Panc1 (cell line): ENCODE measurements at regions not wholly inside any gene's neighbourhood (a gene's known extent, or its start where the extent isn't known, plus 50 kb on each side); places are given as distances from the start of the nearest gene placed in this dataset.

Experiments
- ATAC-seq: fragments of 200-7000 bp; cut with Tn5 transposase; 2 replicates; pipeline ENCODE4 v1.9.1; 2020; ENCODE audit warnings: mild to moderate bottlenecking, moderate library complexity
- BruUV-seq: library from RNA; stranded (reverse); fragments of 400-500 nt; replicated peaks from 2 replicates; lab custom pipeline; 2021; lab: Mats Ljungman, UMichigan
- CTCF ChIA-PET: fragments of 300-600 bp; sonication (Branson Sonifier 250); formaldehyde crosslinking; loops from one replicate; lab custom pipeline; 2022; ENCODE audit warnings: antibody characterized with exemption; lab: Charles Lee
- POLR2A ChIA-PET: fragments of 300-600 bp; sonication (Branson Sonifier 250); formaldehyde crosslinking; loops from one replicate; lab custom pipeline; 2022; ENCODE audit warnings: antibody characterized with exemption; lab: Charles Lee
- DNase-seq: peaks from one replicate; pipeline ENCODE4 v3.0.0-alpha.2; 2010; ENCODE audit warnings: low read depth, low spot score
- H3K27ac ChIP-seq: 2 replicates; pipeline ENCODE4 v1.5.1; 2011; ENCODE audit warnings: mild to moderate bottlenecking, low read length, inconsistent platforms
- H3K27me3 ChIP-seq: fragments of 200-500 bp; sonication (Bioruptor generic); 2 replicates; pipeline ENCODE4 v1.6.0; 2014; ENCODE audit warnings: low read length, inconsistent platforms; ENCODE audit not compliant: control insufficient read depth, insufficient read depth
- H3K36me3 ChIP-seq: fragments of 200-500 bp; sonication (Bioruptor generic); 2 replicates; pipeline ENCODE4 v1.5.1; 2014; ENCODE audit warnings: inconsistent platforms, mild to moderate bottlenecking, low read length, moderate library complexity; ENCODE audit not compliant: control insufficient read depth, insufficient read depth
- H3K4me1 ChIP-seq: 2 replicates; pipeline ENCODE4 v1.5.1; 2011; ENCODE audit warnings: inconsistent platforms, mild to moderate bottlenecking, low read length, moderate library complexity; ENCODE audit not compliant: control insufficient read depth, insufficient read depth
- H3K4me3 ChIP-seq, 2 experiments: 2 replicates each; pipeline ENCODE4 v1.5.1; 2011 to 2012; ENCODE audit warnings: low read depth in 2 of 2, low read length in 2 of 2, mild to moderate bottlenecking in 2 of 2, inconsistent platforms in 1 of 2, moderate library complexity in 1 of 2
- H3K9me3 ChIP-seq: fragments of 200-500 bp; sonication (Bioruptor generic); 2 replicates; pipeline ENCODE4 v1.5.1; 2014; ENCODE audit warnings: low read depth, mild to moderate bottlenecking, inconsistent platforms, low read length, moderate library complexity; ENCODE audit not compliant: control insufficient read depth, insufficient read depth
- POLR2AphosphoS5 ChIP-seq: IDR thresholded peaks from 2 replicates; pipeline ENCODE4 v1.6.1; 2012; ENCODE audit warnings: mild to moderate bottlenecking, low read depth, low read length, moderate library complexity
- SIN3A ChIP-seq: IDR thresholded peaks from 2 replicates; pipeline ENCODE4 v1.6.1; 2012; ENCODE audit warnings: low read depth, mild to moderate bottlenecking, low read length, moderate library complexity, borderline replicate concordance; ENCODE audit not compliant: insufficient read depth
- TCF7L2 ChIP-seq: IDR thresholded peaks from 2 replicates; pipeline ENCODE4 v1.6.1; 2011; ENCODE audit warnings: mild to moderate bottlenecking, low read depth, low read length, inconsistent platforms
- in situ Hi-C: cut with HindIII; loops from 2 replicates; pipeline ENCODE4 v1.10.0; 2016; ENCODE audit warnings: low sequenced_read_pairs, low pct_unique_long_range_greater_than_20kb
- intact Hi-C: fragments of 100-400 bp; cut with micrococcal nuclease; formaldehyde crosslinking; loops from one replicate; pipeline ENCODE4 v1.10.0; 2022; ENCODE audit not compliant: unreplicated experiment
- TF ChIP-seq, protein P1 (sequence below): fragments of 450-650 bp; IDR thresholded peaks from 2 replicates; pipeline ENCODE4 v1.5.1; 2017; ENCODE audit warnings: mild to moderate bottlenecking
- TF ChIP-seq, protein P2 (sequence below), 2 experiments: IDR thresholded peaks; 2 replicates each; pipeline ENCODE4 v1.6.1; 2011 to 2012; ENCODE audit warnings: low read depth in 2 of 2, control low read depth in 1 of 2, low read length in 1 of 2, mild to moderate bottlenecking in 1 of 2, moderate library complexity in 1 of 2; ENCODE audit not compliant: insufficient read depth in 1 of 2

DNA sequence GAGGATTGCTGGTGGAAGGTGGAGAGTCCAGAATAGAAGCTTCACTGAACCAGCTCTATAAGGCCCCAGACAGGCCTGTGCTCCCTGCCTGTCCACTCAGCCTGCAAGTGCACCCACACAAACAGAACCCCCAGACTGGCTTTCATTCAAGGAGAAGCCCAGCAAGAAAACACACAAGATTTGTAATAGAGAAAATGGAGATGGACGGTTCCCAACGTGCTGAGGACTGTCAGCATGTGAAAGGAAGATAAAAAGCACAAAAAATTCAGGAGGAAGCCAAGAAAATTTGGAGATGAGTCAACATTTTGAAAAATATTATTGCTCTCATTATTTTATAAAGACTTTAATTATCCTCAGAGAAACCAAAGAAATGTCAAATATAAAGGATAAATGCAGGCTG is 218.2 kb upstream of the SLC10A2 start:
- ATAC-seq = no peak
- CTCF ChIA-PET = no interaction called here
- in situ Hi-C loops (no loop called here), intact Hi-C loops (no loop called here)
- H3K9me3 ChIP-seq = no peaks in the 10 kb centered on the region
- H3K36me3 ChIP-seq = no peaks in the 10 kb centered on the region
- H3K4me3 ChIP-seq = no peak overlapping the region
- H3K27me3 ChIP-seq = no peaks in the 10 kb centered on the region
- TF ChIP-seq SIN3A (no peak), POLR2AphosphoS5 (no peak), TCF7L2 (no peak)
- TF ChIP-seq, protein P1, sequence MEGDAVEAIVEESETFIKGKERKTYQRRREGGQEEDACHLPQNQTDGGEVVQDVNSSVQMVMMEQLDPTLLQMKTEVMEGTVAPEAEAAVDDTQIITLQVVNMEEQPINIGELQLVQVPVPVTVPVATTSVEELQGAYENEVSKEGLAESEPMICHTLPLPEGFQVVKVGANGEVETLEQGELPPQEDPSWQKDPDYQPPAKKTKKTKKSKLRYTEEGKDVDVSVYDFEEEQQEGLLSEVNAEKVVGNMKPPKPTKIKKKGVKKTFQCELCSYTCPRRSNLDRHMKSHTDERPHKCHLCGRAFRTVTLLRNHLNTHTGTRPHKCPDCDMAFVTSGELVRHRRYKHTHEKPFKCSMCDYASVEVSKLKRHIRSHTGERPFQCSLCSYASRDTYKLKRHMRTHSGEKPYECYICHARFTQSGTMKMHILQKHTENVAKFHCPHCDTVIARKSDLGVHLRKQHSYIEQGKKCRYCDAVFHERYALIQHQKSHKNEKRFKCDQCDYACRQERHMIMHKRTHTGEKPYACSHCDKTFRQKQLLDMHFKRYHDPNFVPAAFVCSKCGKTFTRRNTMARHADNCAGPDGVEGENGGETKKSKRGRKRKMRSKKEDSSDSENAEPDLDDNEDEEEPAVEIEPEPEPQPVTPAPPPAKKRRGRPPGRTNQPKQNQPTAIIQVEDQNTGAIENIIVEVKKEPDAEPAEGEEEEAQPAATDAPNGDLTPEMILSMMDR = no peak
- TF ChIP-seq, protein P2, sequence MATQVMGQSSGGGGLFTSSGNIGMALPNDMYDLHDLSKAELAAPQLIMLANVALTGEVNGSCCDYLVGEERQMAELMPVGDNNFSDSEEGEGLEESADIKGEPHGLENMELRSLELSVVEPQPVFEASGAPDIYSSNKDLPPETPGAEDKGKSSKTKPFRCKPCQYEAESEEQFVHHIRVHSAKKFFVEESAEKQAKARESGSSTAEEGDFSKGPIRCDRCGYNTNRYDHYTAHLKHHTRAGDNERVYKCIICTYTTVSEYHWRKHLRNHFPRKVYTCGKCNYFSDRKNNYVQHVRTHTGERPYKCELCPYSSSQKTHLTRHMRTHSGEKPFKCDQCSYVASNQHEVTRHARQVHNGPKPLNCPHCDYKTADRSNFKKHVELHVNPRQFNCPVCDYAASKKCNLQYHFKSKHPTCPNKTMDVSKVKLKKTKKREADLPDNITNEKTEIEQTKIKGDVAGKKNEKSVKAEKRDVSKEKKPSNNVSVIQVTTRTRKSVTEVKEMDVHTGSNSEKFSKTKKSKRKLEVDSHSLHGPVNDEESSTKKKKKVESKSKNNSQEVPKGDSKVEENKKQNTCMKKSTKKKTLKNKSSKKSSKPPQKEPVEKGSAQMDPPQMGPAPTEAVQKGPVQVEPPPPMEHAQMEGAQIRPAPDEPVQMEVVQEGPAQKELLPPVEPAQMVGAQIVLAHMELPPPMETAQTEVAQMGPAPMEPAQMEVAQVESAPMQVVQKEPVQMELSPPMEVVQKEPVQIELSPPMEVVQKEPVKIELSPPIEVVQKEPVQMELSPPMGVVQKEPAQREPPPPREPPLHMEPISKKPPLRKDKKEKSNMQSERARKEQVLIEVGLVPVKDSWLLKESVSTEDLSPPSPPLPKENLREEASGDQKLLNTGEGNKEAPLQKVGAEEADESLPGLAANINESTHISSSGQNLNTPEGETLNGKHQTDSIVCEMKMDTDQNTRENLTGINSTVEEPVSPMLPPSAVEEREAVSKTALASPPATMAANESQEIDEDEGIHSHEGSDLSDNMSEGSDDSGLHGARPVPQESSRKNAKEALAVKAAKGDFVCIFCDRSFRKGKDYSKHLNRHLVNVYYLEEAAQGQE (IDR thresholded peaks at IDR 0.05; ENCODE audit: insufficient read depth in 1 of 2, low read depth in 2 of 2, low read length in 1 of 2) = no peak
- H3K4me1 ChIP-seq = no peaks in the 10 kb centered on the region
- BruUV-seq = no TSS peak
- POLR2A ChIA-PET = no interaction called here
- no peak overlapping the region for H3K27ac ChIP-seq
- DNase-seq = no peak

DNA sequence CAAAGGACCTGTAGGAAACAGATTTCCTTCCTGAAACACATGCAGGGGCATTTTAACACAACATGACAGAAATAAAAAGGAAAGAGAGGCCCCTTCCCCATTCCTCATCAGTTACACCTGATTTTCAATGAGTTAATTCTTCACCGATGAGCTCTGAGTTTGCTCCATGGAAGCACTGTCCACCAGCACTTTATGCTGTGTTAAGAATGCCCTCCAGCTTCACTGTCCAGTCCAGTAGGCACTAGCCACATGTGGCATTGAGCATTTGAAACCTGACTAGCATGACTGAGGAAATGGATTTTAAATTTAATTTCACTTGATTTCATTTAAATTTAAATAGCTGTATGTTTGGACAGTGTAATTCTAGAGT is 217.2 kb upstream of the SLC10A2 start:
- in situ Hi-C loops (no loop called here), intact Hi-C loops (no loop called here)
- no peaks in the 10 kb centered on the region for H3K9me3 ChIP-seq
- ChIA-PET POLR2A (no interaction called here), CTCF (no interaction called here)
- DNase-seq = no peak
- no peak overlapping the region for H3K27ac ChIP-seq
- H3K4me1 ChIP-seq = no peaks in the 10 kb centered on the region
- no peak overlapping the region for H3K4me3 ChIP-seq
- H3K36me3 ChIP-seq = no peaks in the 10 kb centered on the region
- TF ChIP-seq, protein P1 = no peak
- TF ChIP-seq, protein P2 (IDR thresholded peaks at IDR 0.05; ENCODE audit: insufficient read depth in 1 of 2, low read depth in 2 of 2, low read length in 1 of 2) = no peak
- TF ChIP-seq POLR2AphosphoS5 = no peak
- TF ChIP-seq TCF7L2 = no peak
- no peak for TF ChIP-seq SIN3A
- no peaks in the 10 kb centered on the region for H3K27me3 ChIP-seq
- no TSS peak for BruUV-seq
- ATAC-seq = no peak
